GM12878 (cell line): ENCODE measurements at regions not wholly inside any gene's neighbourhood (a gene's known extent, or its start where the extent isn't known, plus 50 kb on each side); places are given as distances from the start of the nearest gene placed in this dataset.

Source experiments
- ATAC-seq: fragments of 200-7000 bp; cut with Tn5 transposase; 3 replicates; pipeline ENCODE4 v1.9.1; 2020; ENCODE audit warnings: mild to moderate bottlenecking, moderate library complexity
- BruUV-seq: library from RNA; stranded (reverse); fragments of 400-500 nt; replicated peaks from 2 replicates; lab custom pipeline; 2021; lab: Mats Ljungman, UMichigan
- CTCF ChIA-PET: fragments of 300-600 bp; sonication (Branson Sonifier 250); formaldehyde crosslinking; extraction: SDS; loops from one replicate; lab custom pipeline; 2021; ENCODE audit warnings: inconsistent platforms; lab: Yijun Ruan, JAX
- POLR2A ChIA-PET: fragments of 350-600 bp; formaldehyde crosslinking; extraction: SDS; loops from one replicate; lab custom pipeline; 2021; ENCODE audit warnings: inconsistent platforms; lab: Charles Lee
- RAD21 ChIA-PET: fragments of 300-600 bp; sonication (Branson Sonifier 250); formaldehyde crosslinking; loops from one replicate; lab custom pipeline; 2023; ENCODE audit warnings: antibody characterized with exemption; ENCODE audit not compliant: unreplicated experiment; lab: Charles Lee
- SMC1A ChIA-PET: fragments of 300-600 bp; sonication (Branson Sonifier 250); formaldehyde crosslinking; loops from one replicate; lab custom pipeline; 2023; ENCODE audit not compliant: unreplicated experiment, uncharacterized antibody; lab: Charles Lee
- DNase-seq: peaks from one replicate; pipeline ENCODE4 v3.0.0-alpha.2; 2011; ENCODE audit warnings: low read depth, low spot score
- FAIRE-seq: peaks from 3 replicates; lab custom pipeline; 2011; peaks lifted over from hg19 to GRCh38; lab: Jason Lieb, UNC
- H2AFZ ChIP-seq: 2 replicates; pipeline ENCODE4 v1.6.0; 2011; ENCODE audit warnings: low read depth, low read length, control low read depth; ENCODE audit not compliant: control insufficient read depth
- H3K27ac ChIP-seq: 2 replicates; pipeline ENCODE4 v1.5.1; 2011; ENCODE audit warnings: control low read depth; ENCODE audit not compliant: control insufficient read depth, insufficient read depth
- H3K27me3 ChIP-seq, 2 experiments: replicated peaks in 1 of 2; 2 replicates each; pipeline versions ENCODE4 v1.6.0 to v1.6.1; 2011; ENCODE audit warnings: low read length in 1 of 2; ENCODE audit not compliant: control insufficient read depth in 2 of 2, insufficient read depth in 2 of 2
- H3K36me3 ChIP-seq, 2 experiments: 2 replicates each; pipeline ENCODE4 v1.5.1; 2011; ENCODE audit warnings: low read length in 1 of 2; ENCODE audit not compliant: control insufficient read depth in 2 of 2, insufficient read depth in 2 of 2
- H3K4me1 ChIP-seq: 2 replicates; pipeline ENCODE4 v1.6.1; 2011; ENCODE audit warnings: mild to moderate bottlenecking, low read length, moderate library complexity, mixed read lengths; ENCODE audit not compliant: control insufficient read depth, insufficient read depth
- H3K4me2 ChIP-seq: 2 replicates; pipeline ENCODE4 v1.6.0; 2011; ENCODE audit warnings: control low read depth; ENCODE audit not compliant: control insufficient read depth, insufficient read depth
- H3K4me3 ChIP-seq: fragments of 200-600 bp; sonication (generic); 2 replicates; pipeline ENCODE4 v1.5.1; 2016
- H3K79me2 ChIP-seq: 2 replicates; pipeline ENCODE4 v1.6.0; 2011; ENCODE audit warnings: low read length; ENCODE audit not compliant: control insufficient read depth, insufficient read depth
- H3K9ac ChIP-seq: 2 replicates; pipeline ENCODE4 v1.8.0; 2011; ENCODE audit warnings: low read length, control low read depth, mixed read lengths; ENCODE audit not compliant: control insufficient read depth, insufficient read depth
- H3K9me3 ChIP-seq: replicated peaks from 3 replicates; pipeline ENCODE4 v1.5.1; 2011; ENCODE audit warnings: mild to moderate bottlenecking, low read length; ENCODE audit not compliant: control insufficient read depth, insufficient read depth
- H4K20me1 ChIP-seq: 2 replicates; pipeline ENCODE4 v1.6.0; 2011; ENCODE audit not compliant: control insufficient read depth, insufficient read depth
- BACH1 ChIP-seq: fragments of 450-650 bp; IDR thresholded peaks from 2 replicates; pipeline ENCODE4 v1.6.1; 2017; ENCODE audit warnings: mild to moderate bottlenecking, borderline replicate concordance
- BRCA1 ChIP-seq: IDR thresholded peaks from 2 replicates; pipeline ENCODE4 v1.6.1; 2011; ENCODE audit warnings: low read depth, low read length, improper control_type of control experiment
- CHD4 ChIP-seq: fragments of 200-600 bp; sonication (generic); IDR thresholded peaks from 2 replicates; pipeline ENCODE4 v1.6.1; 2016; ENCODE audit warnings: mild to moderate bottlenecking
- EP300 ChIP-seq, 2 experiments: fragments of 150-350 bp in 1 of 2; IDR thresholded peaks; 2 replicates each; pipeline ENCODE4 v1.6.1; 2011 to 2012; ENCODE audit warnings: low read depth in 2 of 2, low read length in 2 of 2, borderline replicate concordance in 1 of 2, improper control_type of control experiment in 1 of 2, inconsistent platforms in 1 of 2; ENCODE audit not compliant: control insufficient read depth in 1 of 2
- RCOR1 ChIP-seq: conservative IDR thresholded peaks from 2 replicates; pipeline ENCODE4 v1.6.1; 2012; ENCODE audit warnings: low read depth, low read length, improper control_type of control experiment
- SKIL ChIP-seq: fragments of 450-650 bp; IDR thresholded peaks from 2 replicates; pipeline ENCODE4 v1.6.1; 2017; ENCODE audit warnings: mild to moderate bottlenecking, low read depth, inconsistent platforms; ENCODE audit not compliant: poor library complexity, severe bottlenecking
- SMAD1 ChIP-seq: fragments of 450-650 bp; IDR thresholded peaks from 2 replicates; pipeline ENCODE4 v1.6.1; 2018; ENCODE audit warnings: mild to moderate bottlenecking, low read depth; ENCODE audit not compliant: partially characterized antibody
- SREBF1 ChIP-seq: IDR thresholded peaks from 2 replicates; pipeline ENCODE4 v1.6.1; 2012; ENCODE audit warnings: mild to moderate bottlenecking, low read length
- ZBTB33 ChIP-seq: fragments of 450-650 bp; IDR thresholded peaks from 2 replicates; pipeline ENCODE4 v1.6.1; 2017; ENCODE audit warnings: mild to moderate bottlenecking
- ZNF274 ChIP-seq: IDR thresholded peaks from one replicate; pipeline ENCODE4 v1.8.0; 2011; ENCODE audit not compliant: insufficient read length, insufficient read depth
- WGBS: methylation state at CpG from one replicate; pipeline ENCODE4 v1.1.6; 2016; ENCODE audit warnings: low lambda C conversion rate; ENCODE audit not compliant: insufficient replicate concordance, insufficient coverage; ENCODE audit errors: missing lambda C conversion rate; 5-methylcytosine and 5-hydroxymethylcytosine counted together
- in situ Hi-C: fragments of 300-500 bp; cut with MboI; formaldehyde crosslinking; loops from 9 replicates; pipeline ENCODE4 v1.14.3; 2018; ENCODE audit warnings: mixed read lengths
- intact Hi-C: fragments of 100-400 bp; cut with micrococcal nuclease; formaldehyde crosslinking; loops from one replicate; pipeline ENCODE4 v1.14.2; 2022; ENCODE audit not compliant: unreplicated experiment
- TF ChIP-seq, protein P1 (sequence below): fragments of 450-650 bp; IDR thresholded peaks from 2 replicates; pipeline ENCODE4 v1.6.1; 2017; ENCODE audit warnings: mild to moderate bottlenecking, moderate library complexity

DNA sequence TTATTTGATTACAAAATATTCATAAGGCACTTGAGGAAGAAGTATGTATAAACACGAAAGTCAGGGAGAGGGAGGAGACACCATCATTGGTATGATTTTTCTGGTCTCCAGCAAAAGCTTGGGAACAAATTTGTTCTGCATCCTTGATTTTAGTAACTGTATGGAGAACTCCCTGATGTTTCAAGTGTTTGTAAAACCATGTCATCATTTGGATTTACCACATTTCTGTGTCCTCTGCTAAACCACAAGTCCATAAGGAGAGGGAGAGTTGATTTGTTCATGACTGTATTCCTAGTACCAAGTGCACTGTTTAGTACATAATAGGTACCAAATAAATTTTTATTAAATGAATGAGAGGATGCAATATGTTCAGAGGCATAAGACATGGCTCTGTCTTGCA is 181.1 kb downstream of the BTG1 start (continued):
- TF ChIP-seq SKIL = no peak

DNA sequence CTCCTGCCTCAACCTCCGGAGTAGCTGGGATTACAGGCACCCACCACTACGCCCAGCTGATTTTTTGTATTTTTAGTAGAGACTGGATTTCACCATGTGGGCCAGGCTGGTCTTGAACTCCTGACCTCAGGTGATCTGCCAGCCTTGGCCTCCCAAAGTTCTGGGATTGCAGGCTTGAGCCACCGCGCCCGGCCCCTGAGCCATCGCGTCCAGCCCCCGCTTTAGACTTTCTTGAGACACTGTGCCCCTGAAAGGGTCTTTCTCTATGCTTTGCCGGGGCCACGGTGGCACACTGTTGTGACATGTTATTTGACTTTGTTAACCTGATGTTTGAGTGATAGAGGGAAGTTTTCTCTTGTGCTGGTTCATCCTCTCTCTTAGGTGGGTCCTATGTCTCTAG is 186.4 kb downstream of the BTG1 start:
- no peak for ATAC-seq
- BruUV-seq = no TSS peak
- intact Hi-C loops (no loop called here), in situ Hi-C loops (no loop called here)
- Histone ChIP-seq H3K27ac (no peak overlapping the region), H4K20me1 (no peaks in the 10 kb centered on the region), H3K9ac (no peak overlapping the region), H3K79me2 (no peaks in the 10 kb centered on the region), H3K27me3 (no peaks in the 10 kb centered on the region), H3K36me3 (no peaks in the 10 kb centered on the region), H3K4me2 (no peak overlapping the region), H3K9me3 (peaks cover 2% of the 10 kb centered on the region; the same call in 1 of the 3 replicates), H2AFZ (no peak overlapping the region), H3K4me3 (no peak overlapping the region), H3K4me1 (no peaks in the 10 kb centered on the region)
- no peak for DNase-seq
- CTCF ChIA-PET = interaction anchor here (0.5 to 0.8 kb wide), 2 partner anchors 47 to 148 kb away, joined by 3 read pairs; no protein-coding TSS in a partner anchor
- SMC1A ChIA-PET = no interaction called here
- POLR2A ChIA-PET = no interaction called here
- WGBS = 87% methylated on average over 10 of the region's 10 CpGs
- RAD21 ChIA-PET = no interaction called here
- no peak for FAIRE-seq
- TF ChIP-seq ZBTB33 (no peak), SMAD1 (no peak), ZNF274 (no peak), CHD4 (no peak), BRCA1 (no peak), RCOR1 (no peak), EP300 (IDR thresholded peaks at IDR 0.05; ENCODE audit: borderline replicate concordance in 1 of 2, control insufficient read depth in 1 of 2, low read depth in 2 of 2, low read length in 2 of 2) (no peak), BACH1 (no peak), SREBF1 (no peak)
- TF ChIP-seq, protein P1, sequence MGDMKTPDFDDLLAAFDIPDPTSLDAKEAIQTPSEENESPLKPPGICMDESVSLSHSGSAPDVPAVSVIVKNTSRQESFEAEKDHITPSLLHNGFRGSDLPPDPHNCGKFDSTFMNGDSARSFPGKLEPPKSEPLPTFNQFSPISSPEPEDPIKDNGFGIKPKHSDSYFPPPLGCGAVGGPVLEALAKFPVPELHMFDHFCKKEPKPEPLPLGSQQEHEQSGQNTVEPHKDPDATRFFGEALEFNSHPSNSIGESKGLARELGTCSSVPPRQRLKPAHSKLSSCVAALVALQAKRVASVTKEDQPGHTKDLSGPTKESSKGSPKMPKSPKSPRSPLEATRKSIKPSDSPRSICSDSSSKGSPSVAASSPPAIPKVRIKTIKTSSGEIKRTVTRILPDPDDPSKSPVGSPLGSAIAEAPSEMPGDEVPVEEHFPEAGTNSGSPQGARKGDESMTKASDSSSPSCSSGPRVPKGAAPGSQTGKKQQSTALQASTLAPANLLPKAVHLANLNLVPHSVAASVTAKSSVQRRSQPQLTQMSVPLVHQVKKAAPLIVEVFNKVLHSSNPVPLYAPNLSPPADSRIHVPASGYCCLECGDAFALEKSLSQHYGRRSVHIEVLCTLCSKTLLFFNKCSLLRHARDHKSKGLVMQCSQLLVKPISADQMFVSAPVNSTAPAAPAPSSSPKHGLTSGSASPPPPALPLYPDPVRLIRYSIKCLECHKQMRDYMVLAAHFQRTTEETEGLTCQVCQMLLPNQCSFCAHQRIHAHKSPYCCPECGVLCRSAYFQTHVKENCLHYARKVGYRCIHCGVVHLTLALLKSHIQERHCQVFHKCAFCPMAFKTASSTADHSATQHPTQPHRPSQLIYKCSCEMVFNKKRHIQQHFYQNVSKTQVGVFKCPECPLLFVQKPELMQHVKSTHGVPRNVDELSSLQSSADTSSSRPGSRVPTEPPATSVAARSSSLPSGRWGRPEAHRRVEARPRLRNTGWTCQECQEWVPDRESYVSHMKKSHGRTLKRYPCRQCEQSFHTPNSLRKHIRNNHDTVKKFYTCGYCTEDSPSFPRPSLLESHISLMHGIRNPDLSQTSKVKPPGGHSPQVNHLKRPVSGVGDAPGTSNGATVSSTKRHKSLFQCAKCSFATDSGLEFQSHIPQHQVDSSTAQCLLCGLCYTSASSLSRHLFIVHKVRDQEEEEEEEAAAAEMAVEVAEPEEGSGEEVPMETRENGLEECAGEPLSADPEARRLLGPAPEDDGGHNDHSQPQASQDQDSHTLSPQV = no peak
